IMR-90 (cell line): ENCODE measurements at regions not wholly inside any gene's neighbourhood (a gene's known extent, or its start where the extent isn't known, plus 50 kb on each side); places are given as distances from the start of the nearest gene placed in this dataset.

Source experiments
- ATAC-seq: fragments of 200-7000 bp; cut with Tn5 transposase; 2 replicates; pipeline ENCODE4 v1.9.1; 2020; ENCODE audit warnings: low read depth, mild to moderate bottlenecking, moderate library complexity
- BruUV-seq: library from RNA; stranded (reverse); fragments of 400-500 nt; replicated peaks from 2 replicates; lab custom pipeline; 2021; lab: Mats Ljungman, UMichigan
- CTCF ChIA-PET: fragments of 300-600 bp; formaldehyde crosslinking; extraction: SDS; loops from one replicate; lab custom pipeline; 2021; ENCODE audit warnings: antibody characterized with exemption; lab: Yijun Ruan, JAX
- POLR2A ChIA-PET: fragments of 300-600 bp; sonication (Branson Sonifier 250); formaldehyde crosslinking; loops from one replicate; lab custom pipeline; 2022; ENCODE audit warnings: antibody characterized with exemption; ENCODE audit not compliant: unreplicated experiment; lab: Charles Lee
- DNase-seq: peaks from one replicate; pipeline ENCODE4 v3.0.0; 2013
- H2AFZ ChIP-seq: replicated peaks from 2 replicates; pipeline ENCODE3; 2013; ENCODE audit warnings: low read length, mild to moderate bottlenecking; ENCODE audit not compliant: poor library complexity
- H2AK5ac ChIP-seq: 2 replicates; pipeline ENCODE4 v1.6.1; 2013; ENCODE audit warnings: low read depth, low read length, inconsistent platforms
- H2AK9ac ChIP-seq: replicated peaks from 2 replicates; pipeline ENCODE3; 2013; ENCODE audit warnings: mild to moderate bottlenecking, low read depth, low read length, moderate library complexity; ENCODE audit not compliant: poor library complexity
- H2BK120ac ChIP-seq: 2 replicates; pipeline ENCODE4 v1.6.1; 2013; ENCODE audit warnings: low read depth, low read length, inconsistent platforms
- H2BK15ac ChIP-seq: 3 replicates; pipeline ENCODE4 v1.6.1; 2013; ENCODE audit warnings: low read depth, low read length, inconsistent platforms
- H2BK20ac ChIP-seq: 2 replicates; pipeline ENCODE4 v1.6.1; 2013; ENCODE audit warnings: low read depth, mild to moderate bottlenecking, inconsistent platforms, low read length, moderate library complexity
- H2BK5ac ChIP-seq: 2 replicates; pipeline ENCODE4 v1.6.1; 2013; ENCODE audit warnings: mild to moderate bottlenecking, low read depth, low read length, inconsistent platforms; ENCODE audit not compliant: poor library complexity, severe bottlenecking
- H3K14ac ChIP-seq: replicated peaks from 2 replicates; pipeline ENCODE4 v1.6.1; 2013; ENCODE audit warnings: low read depth, low read length, inconsistent platforms
- H3K18ac ChIP-seq: 2 replicates; pipeline ENCODE4 v1.6.1; 2013; ENCODE audit warnings: low read depth, low read length, control low read depth
- H3K23ac ChIP-seq: 2 replicates; pipeline ENCODE4 v1.6.1; 2013; ENCODE audit warnings: low read depth, low read length, inconsistent platforms
- H3K27ac ChIP-seq: 2 replicates; pipeline ENCODE4 v1.5.1; 2013; ENCODE audit warnings: mild to moderate bottlenecking, control low read depth, low read length; ENCODE audit not compliant: insufficient read depth
- H3K27me3 ChIP-seq: 2 replicates; pipeline ENCODE4 v1.6.1; 2013; ENCODE audit warnings: low read length; ENCODE audit not compliant: control insufficient read depth, insufficient read depth
- H3K36me3 ChIP-seq: 2 replicates; pipeline ENCODE4 v1.6.1; 2013; ENCODE audit warnings: low read length, mixed read lengths; ENCODE audit not compliant: control insufficient read depth, insufficient read depth
- H3K4ac ChIP-seq: 2 replicates; pipeline ENCODE4 v1.6.1; 2013; ENCODE audit warnings: low read depth, low read length, inconsistent platforms
- H3K4me1 ChIP-seq: 2 replicates; pipeline ENCODE4 v1.6.1; 2013; ENCODE audit warnings: low read length, mixed read lengths; ENCODE audit not compliant: control insufficient read depth, insufficient read depth
- H3K4me2 ChIP-seq: 2 replicates; pipeline ENCODE4 v1.6.1; 2013; ENCODE audit warnings: low read depth, mild to moderate bottlenecking, control low read depth, low read length, moderate library complexity
- H3K4me3 ChIP-seq: 2 replicates; pipeline ENCODE4 v1.5.1; 2013; ENCODE audit warnings: low read depth, mild to moderate bottlenecking, control low read depth, low read length, moderate library complexity; ENCODE audit not compliant: insufficient read depth
- H3K56ac ChIP-seq: 2 replicates; pipeline ENCODE4 v1.6.1; 2013; ENCODE audit warnings: low read length, inconsistent platforms; ENCODE audit not compliant: insufficient read depth; ENCODE audit errors: extremely low read depth
- H3K79me1 ChIP-seq, 2 experiments: 2 replicates each; pipeline ENCODE4 v1.6.1; 2013; ENCODE audit warnings: low read length in 2 of 2, inconsistent platforms in 1 of 2, low read depth in 1 of 2
- H3K9ac ChIP-seq: 2 replicates; pipeline ENCODE4 v1.6.1; 2013; ENCODE audit warnings: low read depth, low read length, control low read depth
- H3K9me1 ChIP-seq: 2 replicates; pipeline ENCODE4 v1.6.1; 2013; ENCODE audit warnings: low read length, inconsistent platforms; ENCODE audit not compliant: insufficient read depth
- H3K9me3 ChIP-seq: 2 replicates; pipeline ENCODE4 v1.6.1; 2013; ENCODE audit warnings: low read length; ENCODE audit not compliant: control insufficient read depth, insufficient read depth
- H4K20me1 ChIP-seq: 2 replicates; pipeline ENCODE4 v1.6.1; 2013; ENCODE audit warnings: low read length, inconsistent platforms; ENCODE audit not compliant: insufficient read depth
- H4K5ac ChIP-seq: 2 replicates; pipeline ENCODE4 v1.6.1; 2013; ENCODE audit warnings: mild to moderate bottlenecking, low read depth, low read length, control low read depth
- H4K8ac ChIP-seq, 2 experiments: 2 replicates each; pipeline ENCODE4 v1.6.1; 2013; ENCODE audit warnings: low read depth in 2 of 2, low read length in 2 of 2, control low read depth in 1 of 2, inconsistent platforms in 1 of 2
- H4K91ac ChIP-seq: 2 replicates; pipeline ENCODE4 v1.6.1; 2013; ENCODE audit warnings: low read depth, low read length, inconsistent platforms; ENCODE audit not compliant: insufficient read depth
- BHLHE40 ChIP-seq: fragments of 150-350 bp; IDR thresholded peaks from 2 replicates; pipeline ENCODE4 v1.6.1; 2016; ENCODE audit warnings: mild to moderate bottlenecking, low read depth, low read length
- CEBPB ChIP-seq: IDR thresholded peaks from 2 replicates; pipeline ENCODE4 v1.6.1; 2012; ENCODE audit warnings: low read depth, low read length, improper control_type of control experiment
- CHD1 ChIP-seq: IDR thresholded peaks from 2 replicates; pipeline ENCODE4 v1.6.1; 2012; ENCODE audit warnings: low read depth, low read length, improper control_type of control experiment
- ELK1 ChIP-seq: fragments of 150-350 bp; IDR thresholded peaks from 2 replicates; pipeline ENCODE4 v1.6.1; 2016; ENCODE audit warnings: low read depth, mild to moderate bottlenecking, low read length, moderate library complexity, borderline replicate concordance
- FOS ChIP-seq: fragments of 150-350 bp; IDR thresholded peaks from 2 replicates; pipeline ENCODE4 v1.6.1; 2016; ENCODE audit warnings: low read depth, low read length
- MAFK ChIP-seq: IDR thresholded peaks from 2 replicates; pipeline ENCODE4 v1.6.1; 2012; ENCODE audit warnings: low read depth, low read length, improper control_type of control experiment
- MAZ ChIP-seq: IDR thresholded peaks from 2 replicates; pipeline ENCODE4 v1.6.1; 2012; ENCODE audit warnings: low read depth, mild to moderate bottlenecking, low read length, improper control_type of control experiment, moderate library complexity, borderline replicate concordance
- MXI1 ChIP-seq: IDR thresholded peaks from 2 replicates; pipeline ENCODE4 v1.6.1; 2012; ENCODE audit warnings: low read depth, mild to moderate bottlenecking, low read length, moderate library complexity, borderline replicate concordance
- NFE2L2 ChIP-seq: fragments of 150-350 bp; IDR thresholded peaks from 2 replicates; pipeline ENCODE4 v1.6.1; 2016; ENCODE audit warnings: low read depth, mild to moderate bottlenecking, low read length
- POLR2A ChIP-seq: IDR thresholded peaks from 2 replicates; pipeline ENCODE4 v1.6.1; 2012; ENCODE audit warnings: mild to moderate bottlenecking, low read depth, low read length
- RCOR1 ChIP-seq: IDR thresholded peaks from 2 replicates; pipeline ENCODE4 v1.6.1; 2012; ENCODE audit warnings: mild to moderate bottlenecking, low read length, improper control_type of control experiment; ENCODE audit not compliant: insufficient replicate concordance
- RFX5 ChIP-seq: IDR thresholded peaks from 2 replicates; pipeline ENCODE4 v1.8.0; 2012; ENCODE audit warnings: low read depth, mild to moderate bottlenecking, low read length, moderate library complexity
- SMC3 ChIP-seq: fragments of 150-350 bp; IDR thresholded peaks from 2 replicates; pipeline ENCODE4 v1.6.1; 2016; ENCODE audit warnings: low read depth, mild to moderate bottlenecking, antibody characterized with exemption, low read length, moderate library complexity
- WGBS, 2 experiments: methylation state at CpG; one replicate each; pipeline versions ENCODE4 v1.1.5 to v1.1.7; 2013; ENCODE audit warnings: missing lambda C conversion rate in 2 of 2; ENCODE audit not compliant: insufficient read length in 1 of 2; ENCODE audit errors: extremely low coverage in 2 of 2; 5-methylcytosine and 5-hydroxymethylcytosine counted together
- dilution Hi-C: fragments of 300-500 bp; cut with HindIII; formaldehyde crosslinking; loops from one replicate; pipeline ENCODE4 v1.14.3; 2018; ENCODE audit warnings: low sequenced_read_pairs; ENCODE audit not compliant: unreplicated experiment
- in situ Hi-C: fragments of 300-500 bp; cut with MboI; formaldehyde crosslinking; loops from 3 replicates; pipeline ENCODE4 v1.14.3; 2019; ENCODE audit warnings: low sequenced_read_pairs, inconsistent platforms, mixed read lengths
- intact Hi-C: fragments of 100-400 bp; cut with micrococcal nuclease; formaldehyde crosslinking; loops from 2 replicates; pipeline ENCODE4 v1.10.0; 2022
- TF ChIP-seq, protein P1 (sequence below): fragments of 150-350 bp; IDR thresholded peaks from 2 replicates; pipeline ENCODE4 v1.6.1; 2017; ENCODE audit warnings: mild to moderate bottlenecking, antibody characterized with exemption, low read length, low read depth

DNA sequence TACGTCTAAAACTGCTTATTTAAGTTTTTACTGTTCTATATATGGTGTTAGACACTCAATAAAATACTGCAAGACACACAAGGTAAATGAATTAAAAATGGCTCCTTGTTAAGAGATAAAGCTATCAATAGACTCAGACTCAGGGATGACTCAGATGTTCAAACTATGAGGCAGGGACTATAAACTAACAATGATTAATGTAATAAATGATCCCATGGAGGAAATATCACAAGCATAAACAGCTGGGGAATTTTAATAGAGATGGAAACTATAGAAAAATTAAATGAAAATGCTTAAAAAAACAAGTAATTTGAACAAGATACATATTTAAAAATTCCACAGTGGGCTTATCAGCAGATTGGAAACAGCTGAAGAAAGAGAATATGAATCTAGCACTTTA, 650.8 kb downstream of the DCDC2C start:
- in situ Hi-C loops = no loop called here

More for the DNA sequence above, 650.8 kb downstream of the DCDC2C start:
- no CpG with 5 or more reads among the region's 1 CpG for WGBS, 2 experiments
- no peak overlapping the region for H4K5ac ChIP-seq
- H2BK15ac ChIP-seq = no peak overlapping the region
- POLR2A ChIA-PET = no interaction called here
- ATAC-seq (no peak), DNase-seq (no peak)
- H3K9me3 ChIP-seq = peaks cover 18% of the 10 kb centered on the region
- no TSS peak for BruUV-seq
- H2AK9ac ChIP-seq = no peak overlapping the region
- dilution Hi-C loops = no loop called here
- no peak overlapping the region for H2AK5ac ChIP-seq
- no peak overlapping the region for H3K18ac ChIP-seq
- no peak overlapping the region for H4K8ac ChIP-seq
- no peak overlapping the region for H3K23ac ChIP-seq
- no peaks in the 10 kb centered on the region for H3K4me1 ChIP-seq
- H3K79me1 ChIP-seq = no peaks in the 10 kb centered on the region
- H3K27me3 ChIP-seq = no peaks in the 10 kb centered on the region
- no peaks in the 10 kb centered on the region for H3K9me1 ChIP-seq
- no peak overlapping the region for H3K4ac ChIP-seq
- no peak for TF ChIP-seq POLR2A
- TF ChIP-seq MAFK = no peak
- TF ChIP-seq BHLHE40 = no peak
- no peak for TF ChIP-seq SMC3
- no peak for TF ChIP-seq FOS
- TF ChIP-seq RFX5 = no peak
- TF ChIP-seq MXI1 = no peak
- no peak for TF ChIP-seq NFE2L2
- no peak for TF ChIP-seq CEBPB
- no peak for TF ChIP-seq CHD1
- TF ChIP-seq MAZ = no peak
- no peak for TF ChIP-seq RCOR1
- TF ChIP-seq, protein P1, sequence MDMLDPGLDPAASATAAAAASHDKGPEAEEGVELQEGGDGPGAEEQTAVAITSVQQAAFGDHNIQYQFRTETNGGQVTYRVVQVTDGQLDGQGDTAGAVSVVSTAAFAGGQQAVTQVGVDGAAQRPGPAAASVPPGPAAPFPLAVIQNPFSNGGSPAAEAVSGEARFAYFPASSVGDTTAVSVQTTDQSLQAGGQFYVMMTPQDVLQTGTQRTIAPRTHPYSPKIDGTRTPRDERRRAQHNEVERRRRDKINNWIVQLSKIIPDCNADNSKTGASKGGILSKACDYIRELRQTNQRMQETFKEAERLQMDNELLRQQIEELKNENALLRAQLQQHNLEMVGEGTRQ = no peak
- TF ChIP-seq ELK1 = no peak
- no peak overlapping the region for H4K91ac ChIP-seq
- H2BK120ac ChIP-seq = no peak overlapping the region
- no peak overlapping the region for H2BK20ac ChIP-seq
- H3K4me3 ChIP-seq = no peak overlapping the region
- intact Hi-C loops = no loop called here
- CTCF ChIA-PET = no interaction called here
- H3K9ac ChIP-seq = no peak overlapping the region
- no peak overlapping the region for H3K27ac ChIP-seq
- H2AFZ ChIP-seq = no peak overlapping the region
- no peaks in the 10 kb centered on the region for H3K36me3 ChIP-seq
- H4K20me1 ChIP-seq = no peaks in the 10 kb centered on the region
- no peak overlapping the region for H2BK5ac ChIP-seq
- no peak overlapping the region for H3K14ac ChIP-seq
- H3K4me2 ChIP-seq = no peak overlapping the region
- H3K56ac ChIP-seq = no peak overlapping the region
